Psoas muscle (tissue), 7 donors: ENCODE measurements at regions not wholly inside any gene's neighbourhood (a gene's known extent, or its start where the extent isn't known, plus 50 kb on each side); places are given as distances from the start of the nearest gene placed in this dataset.

ENCODE experiments used
- ATAC-seq, 4 donors: fragments of 200-7000 bp; cut with Tn5 transposase; one replicate each; pipeline ENCODE4 v1.9.1; 2020; ENCODE audit warnings: moderate library complexity in 3 of 4, mild to moderate bottlenecking in 2 of 4
- DNase-seq, 2 donors: peaks; one replicate each; pipeline ENCODE4 v3.0.0-alpha.2; 2020
- H3K27ac ChIP-seq: fragments of 200-600 bp; one replicate; pipeline ENCODE4 v1.8.0; 2022
- H3K27me3 ChIP-seq, 3 donors: fragments of 200-600 bp in 1 of 3; one replicate each; pipeline versions ENCODE4 v1.6.1 to v1.8.0; 2013 to 2022; ENCODE audit warnings: low read length in 2 of 3, mild to moderate bottlenecking in 2 of 3, moderate library complexity in 1 of 3; ENCODE audit not compliant: insufficient read depth in 3 of 3
- H3K36me3 ChIP-seq, 2 donors: fragments of 200-600 bp in 1 of 2; one replicate each; pipeline versions ENCODE4 v1.6.1 to v1.8.0; 2013 to 2022; ENCODE audit warnings: low read depth in 1 of 2, mild to moderate bottlenecking in 1 of 2, moderate library complexity in 1 of 2; ENCODE audit not compliant: insufficient read depth in 1 of 2
- H3K4me1 ChIP-seq: fragments of 200-600 bp; one replicate; pipeline ENCODE4 v1.8.0; 2022
- H3K4me3 ChIP-seq: fragments of 200-600 bp; one replicate; pipeline ENCODE4 v1.8.0; 2022; ENCODE audit warnings: mild to moderate bottlenecking
- H3K9me3 ChIP-seq: fragments of 200-600 bp; one replicate; pipeline ENCODE4 v1.8.0; 2022
- CTCF ChIP-seq: fragments of 200-600 bp; IDR thresholded peaks from one replicate; pipeline ENCODE4 v1.8.0; 2022; ENCODE audit warnings: antibody characterized with exemption
- WGBS, 3 donors: extraction: QIAGEN DNeasy Blood & Tissue Kit; methylation state at CpG; one replicate each; pipeline versions ENCODE4 v1.1.6 to v1.1.7; 2013; 5-methylcytosine and 5-hydroxymethylcytosine counted together
- intact Hi-C, 2 donors: fragments of 100-400 bp; cut with DNase I; formaldehyde crosslinking; loops; one replicate each; pipeline versions ENCODE4 v1.11.0 to v1.14.2; 2022
- donor health status: healthy with polysubstance abuse.
- donor health status: DM: no; HTN: no; CAD: no; lungs with moderate emphysema.
- donor health status: Bipolar disorder and iron deficiency.
- donor health status: healthy.
- donor health status: DM: yes; HTN: yes; CAD: no.
- donor health status: DM: no; HTN: no; CAD: no.
- donor health status: DM: yes; HTN: yes; CAD: no.

- intact Hi-C loops: no loop called here
- 67 to 92% (median 90%) methylated on average over 1 of the region's 1 CpG for WGBS, 3 donors
- H3K27ac ChIP-seq: no peak overlapping the region
Observed at GRCh38 chr3:31353166-31353565, 179.6 kb upstream of the STT3B start.

GRCh38 chr3:31354373-31354772, 178.4 kb upstream of the STT3B start:
- no peak for TF ChIP-seq CTCF
- ATAC-seq (no peak), DNase-seq (no peak)
- no peak overlapping the region for H3K4me3 ChIP-seq
- no peaks in the 10 kb centered on the region for H3K9me3 ChIP-seq
- intact Hi-C loops: no loop called here
- no peaks in the 10 kb centered on the region for H3K27me3 ChIP-seq
- H3K4me1 ChIP-seq: no peaks in the 10 kb centered on the region
- no peak overlapping the region for H3K27ac ChIP-seq
- H3K36me3 ChIP-seq: no peaks in the 10 kb centered on the region

More at GRCh38 chr3:31353166-31353565, 179.6 kb upstream of the STT3B start:
- Histone ChIP-seq H3K4me3 (no peak overlapping the region), H3K36me3 (no peaks in the 10 kb centered on the region), H3K9me3 (no peaks in the 10 kb centered on the region), H3K27me3 (no peaks in the 10 kb centered on the region), H3K4me1 (no peaks in the 10 kb centered on the region)
- TF ChIP-seq CTCF: no peak
- no peak for DNase-seq
- no peak for ATAC-seq

GRCh38 chr3:31355807-31356206, 176.9 kb upstream of the STT3B start:
- H3K4me3 ChIP-seq: no peak overlapping the region
- WGBS, 3 donors: 95 to 96% (median 96%) methylated on average over 5 of the region's 5 CpGs
- TF ChIP-seq CTCF: no peak
- DNase-seq (no peak), ATAC-seq (no peak)
- no peak overlapping the region for H3K27ac ChIP-seq
- no peaks in the 10 kb centered on the region for H3K4me1 ChIP-seq
- no peaks in the 10 kb centered on the region for H3K27me3 ChIP-seq
- intact Hi-C loops: no loop called here
- no peaks in the 10 kb centered on the region for H3K36me3 ChIP-seq
- H3K9me3 ChIP-seq: no peaks in the 10 kb centered on the region

- TF ChIP-seq CTCF: no peak
- no peak for DNase-seq
- Histone ChIP-seq H3K27me3 (no peaks in the 10 kb centered on the region), H3K4me3 (no peak overlapping the region), H3K4me1 (no peaks in the 10 kb centered on the region), H3K36me3 (no peaks in the 10 kb centered on the region), H3K9me3 (no peaks in the 10 kb centered on the region), H3K27ac (no peak overlapping the region)
- intact Hi-C loops: no loop called here
- 77 to 92% (median 78%) methylated on average over 9 of the region's 9 CpGs for WGBS, 3 donors
- no peak for ATAC-seq
Observed at GRCh38 chr3:31356941-31357340, 175.8 kb upstream of the STT3B start.

GRCh38 chr3:31357451-31357850, 175.3 kb upstream of the STT3B start:
- no peak for TF ChIP-seq CTCF
- Histone ChIP-seq H3K4me1 (no peaks in the 10 kb centered on the region), H3K9me3 (no peaks in the 10 kb centered on the region), H3K36me3 (no peaks in the 10 kb centered on the region), H3K27ac (no peak overlapping the region), H3K27me3 (no peaks in the 10 kb centered on the region), H3K4me3 (no peak overlapping the region)
- ATAC-seq (no peak), DNase-seq (no peak)
- 65 to 78% (median 69%) methylated on average over 2 of the region's 2 CpGs for WGBS, 3 donors
- intact Hi-C loops: no loop called here
